ENCODE measurements at regions not wholly inside any gene's neighbourhood (a gene's known extent, or its start where the extent isn't known, plus 50 kb on each side); places are given as distances from the start of the nearest gene placed in this dataset.

DNA sequence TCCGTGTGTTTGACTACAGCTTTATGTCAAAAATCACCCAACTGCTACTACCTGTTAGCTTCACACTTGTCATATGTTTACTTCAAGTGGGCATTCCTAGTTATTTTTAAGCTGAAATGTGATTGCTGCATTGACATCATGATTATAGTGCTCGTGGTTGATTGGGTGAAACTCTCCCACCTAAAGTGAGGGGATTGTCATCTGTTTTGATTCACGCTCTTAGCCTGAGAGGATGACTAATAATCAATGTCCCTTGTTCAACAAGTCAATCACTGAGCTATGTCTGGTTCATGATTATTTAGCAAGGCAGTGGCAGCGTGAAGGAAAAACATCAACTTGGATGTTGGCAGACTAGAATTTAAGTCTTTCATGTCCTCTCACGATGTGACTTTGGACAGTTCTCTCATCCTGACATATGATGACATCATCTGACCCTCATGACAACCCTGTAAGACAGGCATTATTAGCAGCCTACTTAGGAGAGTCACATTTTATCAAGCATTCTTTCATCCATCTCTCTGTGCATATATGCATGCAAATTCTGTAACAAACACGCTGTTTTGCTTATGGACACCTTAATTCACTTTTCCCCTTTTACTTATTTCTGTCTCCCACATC is 352.6 kb upstream of the ZMIZ1 start:
- H3K4me3 ChIP-seq = no peak overlapping the region
- H3K4me1 ChIP-seq (replicated peaks in 1 of 2) = no peaks in the 10 kb centered on the region
- no peaks in the 10 kb centered on the region for H3K36me3 ChIP-seq (replicated peaks in 1 of 2)
- H3K9me3 ChIP-seq (replicated peaks in 1 of 3) = no peaks in the 10 kb centered on the region
- WGBS, 4 donors = 88 to 91% (median 90%) methylated on average over 6 of the region's 6 CpGs
- no peak for TF ChIP-seq CTCF (IDR thresholded peaks at IDR 0.05)
- no peak for TF ChIP-seq POLR2A (IDR thresholded peaks at IDR 0.05)
- intact Hi-C loops (cut with DNase I) = no loop called here
- no peaks in the 10 kb centered on the region for H3K27me3 ChIP-seq
- peak in 1 of 7 donors; percentile 10 for DNase-seq
- no peak overlapping the region for H3K27ac ChIP-seq

DNA sequence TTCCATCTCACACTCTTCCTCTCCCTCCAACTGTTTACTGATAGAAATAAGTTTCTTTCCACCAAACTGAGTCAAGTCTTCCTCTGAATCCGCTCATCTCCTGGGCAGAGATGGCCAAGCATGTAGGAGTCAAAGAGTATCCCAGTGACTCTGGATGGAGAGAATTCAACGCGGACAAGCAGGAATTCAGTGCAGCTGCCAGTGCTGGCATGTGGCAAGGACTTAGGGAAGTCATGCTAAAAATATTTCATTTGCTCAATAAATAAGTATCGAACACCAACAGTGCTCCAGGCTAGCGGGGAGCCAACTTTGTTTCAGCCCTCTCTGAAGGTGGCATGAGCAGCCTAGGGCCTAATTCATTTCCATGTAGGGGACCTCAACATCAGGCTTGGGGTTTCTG is 351.6 kb upstream of the ZMIZ1 start:
- H3K27me3 ChIP-seq = no peaks in the 10 kb centered on the region
- 67 to 83% (median 75%) methylated on average over 4 to 5 of the region's 5 CpGs for WGBS, 4 donors
- no peak for TF ChIP-seq POLR2A (IDR thresholded peaks at IDR 0.05)
- H3K9me3 ChIP-seq (replicated peaks in 1 of 3) = no peaks in the 10 kb centered on the region
- DNase-seq = peak in 1 of 7 donors; percentile 27
- intact Hi-C loops (cut with DNase I) = no loop called here
- no peaks in the 10 kb centered on the region for H3K4me1 ChIP-seq (replicated peaks in 1 of 2)
- no peak overlapping the region for H3K27ac ChIP-seq
- H3K36me3 ChIP-seq (replicated peaks in 1 of 2) = no peaks in the 10 kb centered on the region
- H3K4me3 ChIP-seq = no peak overlapping the region

GRCh38 chr10:78718032-78718572 is 350.7 kb upstream of the ZMIZ1 start:
- Histone ChIP-seq H3K9me3 (replicated peaks in 1 of 3) (no peaks in the 10 kb centered on the region), H3K4me3 (no peak overlapping the region), H3K36me3 (replicated peaks in 1 of 2) (no peaks in the 10 kb centered on the region), H3K27ac (no peak overlapping the region), H3K27me3 (no peaks in the 10 kb centered on the region), H3K4me1 (replicated peaks in 1 of 2) (no peaks in the 10 kb centered on the region)
- TF ChIP-seq CTCF (IDR thresholded peaks at IDR 0.05) = no peak
- no peak for TF ChIP-seq POLR2A (IDR thresholded peaks at IDR 0.05)
- DNase-seq = peak in 1 of 7 donors; percentile 14
- WGBS, 4 donors = 87 to 100% (median 95%) methylated on average over 2 of the region's 2 CpGs
- intact Hi-C loops (cut with DNase I) = no loop called here

- peak in 1 of 7 donors; percentile 27 for DNase-seq
- intact Hi-C loops (cut with DNase I) = no loop called here
- Histone ChIP-seq H3K27ac (no peak overlapping the region), H3K4me1 (replicated peaks in 1 of 2) (no peaks in the 10 kb centered on the region), H3K27me3 (no peaks in the 10 kb centered on the region), H3K9me3 (replicated peaks in 1 of 3) (no peaks in the 10 kb centered on the region), H3K36me3 (replicated peaks in 1 of 2) (no peaks in the 10 kb centered on the region), H3K4me3 (no peak overlapping the region)
- WGBS, 4 donors = 89 to 94% (median 89%) methylated on average over 10 of the region's 10 CpGs
- TF ChIP-seq POLR2A (IDR thresholded peaks at IDR 0.05) = no peak
- TF ChIP-seq CTCF (IDR thresholded peaks at IDR 0.05) = no peak
Observed at GRCh38 chr10:78719276-78719675, 349.5 kb upstream of the ZMIZ1 start.

- no peaks in the 10 kb centered on the region for H3K9me3 ChIP-seq (replicated peaks in 1 of 3)
- no peaks in the 10 kb centered on the region for H3K4me1 ChIP-seq (replicated peaks in 1 of 2)
- no peaks in the 10 kb centered on the region for H3K27me3 ChIP-seq
- 79 to 100% (median 87%) methylated on average over 4 to 6 of the region's 6 CpGs for WGBS, 4 donors
- intact Hi-C loops (cut with DNase I) = no loop called here
- no peak overlapping the region for H3K27ac ChIP-seq
- no peak for TF ChIP-seq CTCF (IDR thresholded peaks at IDR 0.05)
- no peak for TF ChIP-seq POLR2A (IDR thresholded peaks at IDR 0.05)
- DNase-seq = peak in 1 of 7 donors; percentile 40
- H3K36me3 ChIP-seq (replicated peaks in 1 of 2) = no peaks in the 10 kb centered on the region
- no peak overlapping the region for H3K4me3 ChIP-seq
Observed at GRCh38 chr10:78720091-78720490, 348.7 kb upstream of the ZMIZ1 start.
